ENCODE measurements at regions not wholly inside any gene's neighbourhood (a gene's known extent, or its start where the extent isn't known, plus 50 kb on each side); places are given as distances from the start of the nearest gene placed in this dataset.
"Not testable (repeated sequence)": the region's sequence is repeated elsewhere in the genome, so short reads cannot be mapped to it uniquely, and the experiment has no call there.

- no peak overlapping the region for H3K27ac ChIP-seq (ENCODE audit: low read length)
- no peak overlapping the region for H3K4me3 Mint-ChIP-seq
- H3K4me1 ChIP-seq (ENCODE audit: control insufficient read depth in 1 of 2, extremely low read depth in 1 of 2, insufficient read depth in 2 of 2, low read length in 2 of 2): no peaks in the 10 kb centered on the region
- DNase-seq (no peak), ATAC-seq (replicated peaks in 1 of 4) (peak in 3 of 4 experiments; percentile 37 to 47 (median 46))
- H3K27me3 Mint-ChIP-seq: peaks cover 0 to 2% of the 10 kb centered on the region in 2 donors
- peaks cover 0 to 1% of the 10 kb centered on the region in 2 experiments for H3K27me3 ChIP-seq (replicated peaks in 1 of 2; ENCODE audit: control insufficient read depth in 2 of 2, extremely low read depth in 1 of 2, insufficient read depth in 2 of 2, low read length in 1 of 2)
- ChIA-PET POLR2A (no interaction called here), CTCF (interaction anchor here in 1 of 2 donors (0.6 kb wide), 1 partner anchor 857 kb away, joined by 4 read pairs; no protein-coding TSS in a partner anchor)
- H3K36me3 ChIP-seq (ENCODE audit: control insufficient read depth in 2 of 2, extremely low read depth in 1 of 2, insufficient read depth in 1 of 2, low read length in 1 of 2): no peaks in the 10 kb centered on the region
- H3K4me3 ChIP-seq (ENCODE audit: control insufficient read depth in 1 of 2, extremely low read depth in 1 of 2, low read length in 1 of 2): no peak overlapping the region
- no peaks in the 10 kb centered on the region for H3K36me3 Mint-ChIP-seq
- H3K9me3 ChIP-seq: no peaks in the 10 kb centered on the region
- H3K9me3 Mint-ChIP-seq: peaks cover 3 to 18% (median 15%) of the 10 kb centered on the region in 3 donors
- H3K4me1 Mint-ChIP-seq: peaks cover 15 to 19% (median 17%) of the 10 kb centered on the region in 3 donors
- H3K27ac Mint-ChIP-seq: peak overlapping the region; percentile 8 to 29
Observed at GRCh38 chr10:9051328-9051974, 997.0 kb downstream of the GATA3 start.

- no peaks in the 10 kb centered on the region for H3K4me1 ChIP-seq (ENCODE audit: control insufficient read depth in 1 of 2, extremely low read depth in 1 of 2, insufficient read depth in 2 of 2, low read length in 2 of 2)
- H3K27ac ChIP-seq (ENCODE audit: low read length): no peak overlapping the region
- POLR2A ChIA-PET: no interaction called here
- 83% methylated on average over 1 of the region's 1 CpG for WGBS (ENCODE audit: insufficient coverage)
- H3K36me3 Mint-ChIP-seq: no peaks in the 10 kb centered on the region
- H3K4me1 Mint-ChIP-seq: peaks cover 15 to 19% (median 17%) of the 10 kb centered on the region in 3 donors
- H3K4me3 ChIP-seq (ENCODE audit: control insufficient read depth in 1 of 2, extremely low read depth in 1 of 2, low read length in 1 of 2): no peak overlapping the region
- peaks cover 3 to 18% (median 15%) of the 10 kb centered on the region in 3 donors for H3K9me3 Mint-ChIP-seq
- H3K4me3 Mint-ChIP-seq: peak overlapping the region in 1 of 3 donors; percentile 27
- H3K36me3 ChIP-seq (ENCODE audit: control insufficient read depth in 2 of 2, extremely low read depth in 1 of 2, insufficient read depth in 1 of 2, low read length in 1 of 2): no peaks in the 10 kb centered on the region
- peaks cover 0 to 4% of the 10 kb centered on the region in 2 experiments for H3K27me3 ChIP-seq (replicated peaks in 1 of 2; ENCODE audit: control insufficient read depth in 2 of 2, extremely low read depth in 1 of 2, insufficient read depth in 2 of 2, low read length in 1 of 2)
- no peak for DNase-seq
- no peaks in the 10 kb centered on the region for H3K9me3 ChIP-seq
- H3K27me3 Mint-ChIP-seq: peaks cover 0 to 2% of the 10 kb centered on the region in 2 donors
- CTCF ChIA-PET: no interaction called here
- H3K27ac Mint-ChIP-seq: peak overlapping the region in 1 of 2 donors; percentile 38
- ATAC-seq (replicated peaks in 1 of 4): peak in 3 of 4 experiments; percentile 42 to 58 (median 50)
Observed at GRCh38 chr10:9052767-9053166, 998.3 kb downstream of the GATA3 start.

GRCh38 chr10:9056521-9056920 lies 1002.0 kb downstream of the GATA3 start:
- peaks cover 0 to 3% of the 10 kb centered on the region in 2 donors for H3K27me3 Mint-ChIP-seq
- peaks cover 3 to 15% (median 12%) of the 10 kb centered on the region in 3 donors for H3K9me3 Mint-ChIP-seq
- H3K27ac Mint-ChIP-seq: no peak overlapping the region
- no peaks in the 10 kb centered on the region for H3K9me3 ChIP-seq
- no peaks in the 10 kb centered on the region for H3K36me3 Mint-ChIP-seq
- no peak for DNase-seq
- no peak for ATAC-seq (replicated peaks in 1 of 4)
- CTCF ChIA-PET: no interaction called here
- no peaks in the 10 kb centered on the region for H3K36me3 ChIP-seq (ENCODE audit: control insufficient read depth in 2 of 2, extremely low read depth in 1 of 2, insufficient read depth in 1 of 2, low read length in 1 of 2)
- no peak overlapping the region for H3K27ac ChIP-seq (ENCODE audit: low read length)
- no peak overlapping the region for H3K4me3 Mint-ChIP-seq
- 91% methylated on average over 9 of the region's 11 CpGs for WGBS (ENCODE audit: insufficient coverage)
- peaks cover 0 to 4% of the 10 kb centered on the region in 2 experiments for H3K27me3 ChIP-seq (replicated peaks in 1 of 2; ENCODE audit: control insufficient read depth in 2 of 2, extremely low read depth in 1 of 2, insufficient read depth in 2 of 2, low read length in 1 of 2)
- POLR2A ChIA-PET: no interaction called here
- peaks cover 29 to 35% (median 31%) of the 10 kb centered on the region in 3 donors for H3K4me1 Mint-ChIP-seq
- H3K4me1 ChIP-seq (ENCODE audit: control insufficient read depth in 1 of 2, extremely low read depth in 1 of 2, insufficient read depth in 2 of 2, low read length in 2 of 2): peaks cover 0 to 10% of the 10 kb centered on the region in 2 experiments
- H3K4me3 ChIP-seq (ENCODE audit: control insufficient read depth in 1 of 2, extremely low read depth in 1 of 2, low read length in 1 of 2): no peak overlapping the region

GRCh38 chr10:9057293-9057692 lies 1002.8 kb downstream of the GATA3 start:
- Mint-ChIP-seq H3K4me1 (peaks cover 24 to 33% (median 28%) of the 10 kb centered on the region in 3 donors), H3K9me3 (peaks cover 3 to 15% (median 12%) of the 10 kb centered on the region in 3 donors)
- H3K9me3 ChIP-seq; POLR2A ChIA-PET; H3K36me3 ChIP-seq (ENCODE audit: control insufficient read depth in 2 of 2, extremely low read depth in 1 of 2, insufficient read depth in 1 of 2, low read length in 1 of 2); H3K4me1 ChIP-seq (ENCODE audit: control insufficient read depth in 1 of 2, extremely low read depth in 1 of 2, insufficient read depth in 2 of 2, low read length in 2 of 2); H3K27ac Mint-ChIP-seq; H3K36me3 Mint-ChIP-seq; DNase-seq; ATAC-seq (replicated peaks in 1 of 4); H3K27ac ChIP-seq (ENCODE audit: low read length); H3K27me3 ChIP-seq (replicated peaks in 1 of 2; ENCODE audit: control insufficient read depth in 2 of 2, extremely low read depth in 1 of 2, insufficient read depth in 2 of 2, low read length in 1 of 2); CTCF ChIA-PET; H3K4me3 Mint-ChIP-seq; H3K27me3 Mint-ChIP-seq; H3K4me3 ChIP-seq (ENCODE audit: control insufficient read depth in 1 of 2, extremely low read depth in 1 of 2, low read length in 1 of 2): not testable (repeated sequence)
- 89% methylated on average over 11 of the region's 17 CpGs for WGBS (ENCODE audit: insufficient coverage)

- ATAC-seq (replicated peaks in 1 of 4): peak in 3 of 4 experiments; percentile 50 to 81 (median 61)
- peaks cover 17 to 25% (median 19%) of the 10 kb centered on the region in 3 donors for H3K4me1 Mint-ChIP-seq
- no peaks in the 10 kb centered on the region for H3K36me3 Mint-ChIP-seq
- peak overlapping the region; percentile 4 for H3K27ac ChIP-seq (ENCODE audit: low read length)
- peaks cover 0 to 10% of the 10 kb centered on the region in 2 experiments for H3K4me1 ChIP-seq (ENCODE audit: control insufficient read depth in 1 of 2, extremely low read depth in 1 of 2, insufficient read depth in 2 of 2, low read length in 2 of 2)
- POLR2A ChIA-PET: interaction anchor here (0.6 to 0.7 kb wide), 3 partner anchors 8 to 1346 kb away, joined by 3 to 4 read pairs (median 4); no protein-coding TSS in a partner anchor
- H3K27me3 ChIP-seq (replicated peaks in 1 of 2; ENCODE audit: control insufficient read depth in 2 of 2, extremely low read depth in 1 of 2, insufficient read depth in 2 of 2, low read length in 1 of 2): peaks cover 0 to 4% of the 10 kb centered on the region in 2 experiments
- WGBS (ENCODE audit: insufficient coverage): no CpG with 5 or more reads among the region's 2 CpGs
- peak in 1 of 35 experiments; percentile 24 for DNase-seq
- peaks cover 0 to 5% (median 4%) of the 10 kb centered on the region in 3 donors for H3K9me3 Mint-ChIP-seq
- peak overlapping the region; percentile 46 to 49 (median 47) for H3K4me3 Mint-ChIP-seq
- H3K27ac Mint-ChIP-seq: peak overlapping the region; percentile 1 to 78
- CTCF ChIA-PET: interaction anchor here in 1 of 2 donors (0.6 to 1.8 kb wide), 4 partner anchors 11 to 1570 kb away, joined by 4 to 7 read pairs (median 5); no protein-coding TSS in a partner anchor
- no peaks in the 10 kb centered on the region for H3K9me3 ChIP-seq
- no peak overlapping the region for H3K4me3 ChIP-seq (ENCODE audit: control insufficient read depth in 1 of 2, extremely low read depth in 1 of 2, low read length in 1 of 2)
- no peaks in the 10 kb centered on the region for H3K36me3 ChIP-seq (ENCODE audit: control insufficient read depth in 2 of 2, extremely low read depth in 1 of 2, insufficient read depth in 1 of 2, low read length in 1 of 2)
- H3K27me3 Mint-ChIP-seq: peaks cover 0 to 3% of the 10 kb centered on the region in 2 donors
Observed at GRCh38 chr10:9060314-9060713, 1005.8 kb downstream of the GATA3 start.

- ATAC-seq (replicated peaks in 1 of 4): no peak
- Mint-ChIP-seq H3K36me3 (no peaks in the 10 kb centered on the region), H3K9me3 (no peaks in the 10 kb centered on the region), H3K27ac (peak overlapping the region; percentile 16 to 58), H3K4me1 (peaks cover 17 to 25% (median 19%) of the 10 kb centered on the region in 3 donors), H3K4me3 (no peak overlapping the region), H3K27me3 (peaks cover 0 to 3% of the 10 kb centered on the region in 2 donors)
- H3K9me3 ChIP-seq: no peaks in the 10 kb centered on the region
- ChIA-PET CTCF (no interaction called here), POLR2A (no interaction called here)
- H3K4me3 ChIP-seq (ENCODE audit: control insufficient read depth in 1 of 2, extremely low read depth in 1 of 2, low read length in 1 of 2): no peak overlapping the region
- no peak overlapping the region for H3K27ac ChIP-seq (ENCODE audit: low read length)
- H3K4me1 ChIP-seq (ENCODE audit: control insufficient read depth in 1 of 2, extremely low read depth in 1 of 2, insufficient read depth in 2 of 2, low read length in 2 of 2): peaks cover 0 to 10% of the 10 kb centered on the region in 2 experiments
- no peaks in the 10 kb centered on the region for H3K27me3 ChIP-seq (replicated peaks in 1 of 2; ENCODE audit: control insufficient read depth in 2 of 2, extremely low read depth in 1 of 2, insufficient read depth in 2 of 2, low read length in 1 of 2)
- no peak for DNase-seq
- 85% methylated on average over 2 of the region's 3 CpGs for WGBS (ENCODE audit: insufficient coverage)
- H3K36me3 ChIP-seq (ENCODE audit: control insufficient read depth in 2 of 2, extremely low read depth in 1 of 2, insufficient read depth in 1 of 2, low read length in 1 of 2): no peaks in the 10 kb centered on the region
Observed at GRCh38 chr10:9061871-9062270, 1007.4 kb downstream of the GATA3 start.
